ENCODE measurements at regions not wholly inside any gene's neighbourhood (a gene's known extent, or its start where the extent isn't known, plus 50 kb on each side); places are given as distances from the start of the nearest gene placed in this dataset.
A peak's percentile ranks its signal among the peaks of the same experiment; 100 is the strongest.

DNA sequence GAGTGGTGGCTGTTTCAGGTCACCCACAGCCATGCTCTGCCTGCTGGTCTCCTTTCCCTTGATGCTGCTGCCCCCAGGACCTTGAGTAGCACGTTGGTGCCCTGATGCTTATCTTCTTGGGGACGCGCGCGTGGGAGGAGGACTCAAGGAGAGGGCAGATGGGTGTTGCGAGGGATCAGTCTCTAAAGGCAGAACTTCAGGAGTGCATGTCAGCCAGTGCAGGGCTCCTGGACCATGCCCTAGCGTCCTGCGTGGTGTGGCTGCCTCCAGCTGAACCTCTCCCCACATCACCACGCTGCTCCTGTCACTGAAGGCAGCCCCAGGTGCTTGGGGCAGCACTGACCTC is 62.5 kb upstream of the GLI2 start:
- H3K27ac ChIP-seq, result no peak overlapping the region
- CTCF ChIA-PET, result no interaction called here

GRCh38 chr2:120673571-120674061 is 62.1 kb upstream of the GLI2 start:
- no peak for DNase-seq (ENCODE audit: low spot score)
- TF ChIP-seq CTCF (conservative IDR thresholded peaks at IDR 0.05; ENCODE audit: low read depth), result no peak
- H3K27ac ChIP-seq, result no peak overlapping the region
- ChIA-PET CTCF (no interaction called here), POLR2A (ENCODE audit: low non-redundant PET) (no interaction called here)

More for the DNA sequence above, 62.5 kb upstream of the GLI2 start:
- DNase-seq (ENCODE audit: low spot score), result no peak
- no peak for TF ChIP-seq CTCF (conservative IDR thresholded peaks at IDR 0.05; ENCODE audit: low read depth)
- POLR2A ChIA-PET (ENCODE audit: low non-redundant PET), result no interaction called here

- no peak overlapping the region for H3K27ac ChIP-seq
- DNase-seq (ENCODE audit: low spot score), result no peak
- POLR2A ChIA-PET (ENCODE audit: low non-redundant PET), result no interaction called here
- CTCF ChIA-PET, result interaction anchor here (0.6 to 1.5 kb wide), 7 partner anchors 12 to 697 kb away, joined by 3 to 8 read pairs (median 4); no protein-coding TSS in a partner anchor
- no peak for TF ChIP-seq CTCF (conservative IDR thresholded peaks at IDR 0.05; ENCODE audit: low read depth)
Measured at GRCh38 chr2:120674246-120675170, 61.2 kb upstream of the GLI2 start.

- DNase-seq (ENCODE audit: low spot score), result peak; percentile 64
- TF ChIP-seq CTCF (conservative IDR thresholded peaks at IDR 0.05; ENCODE audit: low read depth), result peak; percentile 64
- CTCF ChIA-PET, result interaction anchor here (0.6 to 1.5 kb wide), 7 partner anchors 33 to 696 kb away, joined by 3 to 8 read pairs (median 3); no protein-coding TSS in a partner anchor
- POLR2A ChIA-PET (ENCODE audit: low non-redundant PET), result interaction anchor here (0.7 kb wide), 1 partner anchor 82 kb away, joined by 3 read pairs; no protein-coding TSS in a partner anchor
- H3K27ac ChIP-seq, result no peak overlapping the region
Measured at GRCh38 chr2:120675460-120676130, 60.1 kb upstream of the GLI2 start.

DNA sequence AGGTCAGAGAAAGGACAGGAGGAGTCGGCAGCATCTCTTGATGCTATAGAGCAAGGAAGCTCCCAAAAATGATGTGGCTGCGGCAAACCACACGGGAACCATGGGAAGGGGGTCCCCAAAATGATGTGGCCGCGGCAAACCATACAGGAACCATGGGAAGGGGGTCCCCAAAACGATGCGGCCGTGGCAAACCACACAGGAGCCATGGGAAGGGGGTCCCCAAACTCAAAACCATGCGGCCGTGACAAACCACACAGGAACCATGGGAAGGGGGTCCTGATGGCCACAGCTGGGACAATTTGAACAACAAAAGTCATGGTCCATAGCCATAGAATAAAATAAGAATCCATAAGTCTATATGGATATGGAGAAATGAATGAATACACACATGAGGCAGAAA is 58.4 kb upstream of the GLI2 start:
- ChIA-PET CTCF (interaction anchor here (0.7 to 1.0 kb wide), 4 partner anchors 9 to 502 kb away, joined by 3 to 6 read pairs (median 4); no protein-coding TSS in a partner anchor), POLR2A (ENCODE audit: low non-redundant PET) (no interaction called here)
- no peak for TF ChIP-seq CTCF (conservative IDR thresholded peaks at IDR 0.05; ENCODE audit: low read depth)

DNA sequence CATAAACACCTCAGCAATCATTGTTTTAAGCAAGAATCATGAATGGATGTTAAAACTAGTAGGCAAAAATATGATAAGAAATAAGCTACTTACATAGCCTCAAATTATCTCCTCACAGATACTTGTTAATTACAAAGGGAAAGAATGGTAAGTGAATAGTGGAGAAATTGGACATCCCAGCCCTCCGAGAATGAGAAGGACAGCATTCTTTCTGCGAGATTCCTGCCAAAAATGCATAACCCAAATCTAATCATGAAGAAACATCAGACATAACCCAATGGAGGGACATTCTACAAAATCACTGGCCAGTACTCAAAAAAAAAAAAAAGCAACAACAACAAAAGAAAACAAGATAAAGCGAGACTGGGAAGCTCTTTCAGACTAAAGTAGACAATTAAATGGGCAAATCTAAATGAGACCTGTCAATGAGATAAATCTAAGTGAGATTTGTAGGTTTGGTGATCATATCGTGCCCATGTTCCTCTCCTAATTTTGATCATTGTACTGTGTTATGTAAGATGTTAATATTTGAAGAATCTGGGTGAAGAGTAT is 57.9 kb upstream of the GLI2 start:
- DNase-seq (ENCODE audit: low spot score), result no peak
- ChIA-PET CTCF (interaction anchor here (0.7 to 1.0 kb wide), 3 partner anchors 9 to 503 kb away, joined by 3 to 6 read pairs (median 3); no protein-coding TSS in a partner anchor), POLR2A (ENCODE audit: low non-redundant PET) (interaction anchor here (0.7 kb wide), 1 partner anchor 104 kb away, joined by 3 read pairs; no protein-coding TSS in a partner anchor)
- no peak for TF ChIP-seq CTCF (conservative IDR thresholded peaks at IDR 0.05; ENCODE audit: low read depth)
- no peak overlapping the region for H3K27ac ChIP-seq

More for the DNA sequence above, 58.4 kb upstream of the GLI2 start:
- H3K27ac ChIP-seq, result no peak overlapping the region
- DNase-seq (ENCODE audit: low spot score), result no peak
